HG03521 (cell line): ENCODE measurements at regions not wholly inside any gene's neighbourhood (a gene's known extent, or its start where the extent isn't known, plus 50 kb on each side); places are given as distances from the start of the nearest gene placed in this dataset.

ENCODE experiments used
- ATAC-seq: cut with Tn5 transposase; IDR thresholded peaks from one replicate; pipeline ENCODE4 v1.9.1; 2021; ENCODE audit warnings: mild to moderate bottlenecking, moderate library complexity; ENCODE audit not compliant: unreplicated experiment

- ATAC-seq, result no peak
Observed at GRCh38 chr13:30033681-30034457, 183.5 kb upstream of the UBL3 start.

- ATAC-seq, result no peak
Observed at GRCh38 chr13:30032263-30032662, 181.8 kb upstream of the UBL3 start.

- no peak for ATAC-seq
Observed at GRCh38 chr13:30031488-30031887, 181.1 kb upstream of the UBL3 start.

GRCh38 chr13:30030141-30030750 lies 179.8 kb upstream of the UBL3 start:
- ATAC-seq, result no peak

DNA sequence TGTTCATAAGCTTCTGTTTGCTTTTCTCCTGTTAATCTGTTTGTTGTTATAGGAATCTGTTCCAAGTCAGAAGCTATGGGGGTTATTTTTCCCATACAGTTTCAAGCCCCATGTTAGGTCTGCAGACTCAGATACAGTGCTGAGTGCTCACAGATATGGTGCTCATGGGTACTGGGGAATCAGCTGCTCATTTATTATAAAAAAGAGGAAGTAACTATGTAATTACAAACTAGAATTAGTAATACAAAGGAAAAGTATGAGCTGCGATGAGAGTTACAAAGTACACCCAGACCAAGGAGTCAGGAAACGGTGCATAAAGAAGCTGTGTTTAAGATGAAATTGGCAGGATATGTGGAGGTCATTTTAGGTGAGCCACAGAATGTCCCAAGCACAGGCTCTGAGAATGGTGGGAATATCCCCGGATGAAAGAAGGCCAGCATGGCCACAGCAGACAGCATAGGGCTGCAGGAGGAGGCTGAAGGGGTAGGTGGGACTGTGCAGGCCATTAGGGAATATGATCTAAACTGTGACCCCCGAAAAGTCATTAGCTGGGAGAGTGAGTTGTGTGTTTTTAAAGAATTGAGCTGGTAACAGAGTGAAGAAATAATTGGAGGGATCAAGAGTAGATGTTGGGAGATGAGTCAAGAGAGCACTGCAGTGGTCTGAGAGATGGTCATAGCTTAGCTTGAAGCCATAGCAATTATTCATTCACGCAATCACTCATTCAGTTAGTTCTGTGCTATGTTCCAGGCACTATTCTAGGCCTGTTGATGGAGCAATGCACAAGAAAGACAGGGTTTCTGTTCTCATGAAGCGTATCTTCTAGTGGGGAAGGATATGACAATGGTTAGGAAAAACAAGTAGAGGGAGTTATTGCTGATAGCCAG lies 177.4 kb upstream of the UBL3 start:
- ATAC-seq, result no peak

DNA sequence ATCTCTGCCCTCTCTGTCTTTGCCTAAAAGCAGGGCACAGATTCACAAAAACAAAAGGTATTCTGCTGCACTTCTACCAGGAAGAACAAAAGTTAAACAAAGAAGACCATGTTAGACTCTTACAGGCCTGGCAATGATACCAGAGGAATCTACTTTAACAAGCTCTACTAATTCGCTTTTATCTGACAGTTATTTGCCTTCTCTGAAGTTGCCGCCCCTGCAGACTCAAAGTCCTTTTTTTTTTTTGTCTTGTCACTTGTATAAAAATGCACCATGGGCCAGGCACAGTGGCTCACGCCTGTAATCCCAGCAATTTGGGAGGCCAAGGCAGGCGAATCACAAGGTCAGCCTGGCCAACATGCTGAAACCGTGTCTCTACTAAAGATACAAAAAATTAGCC lies 176.5 kb upstream of the UBL3 start:
- ATAC-seq, result no peak

DNA sequence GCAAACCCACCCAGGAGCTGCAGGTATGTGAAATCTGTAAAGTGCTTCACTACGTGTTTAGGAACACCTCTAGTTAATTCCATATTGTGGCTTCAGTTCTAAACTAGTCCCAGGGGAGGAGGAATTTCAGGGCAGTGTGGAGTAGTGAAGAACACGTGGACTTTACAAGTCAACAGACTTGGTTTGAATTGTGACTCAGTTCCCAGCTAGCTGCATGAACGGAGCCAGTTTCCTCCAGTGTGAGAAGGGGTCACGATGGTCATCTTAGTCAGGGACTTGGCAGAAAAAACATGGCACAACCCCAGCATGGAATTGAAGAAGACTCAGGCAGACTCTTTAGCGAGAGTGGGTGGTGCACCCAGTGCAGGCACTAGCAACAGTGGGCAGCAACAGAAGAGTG lies 175.7 kb upstream of the UBL3 start:
- ATAC-seq, result no peak

GRCh38 chr13:30025351-30025750 lies 174.9 kb upstream of the UBL3 start:
- ATAC-seq, result no peak

GRCh38 chr13:30024125-30024865 lies 173.9 kb upstream of the UBL3 start:
- ATAC-seq, result no peak

- no peak for ATAC-seq
Observed at GRCh38 chr13:30023196-30023895, 172.9 kb upstream of the UBL3 start.

DNA sequence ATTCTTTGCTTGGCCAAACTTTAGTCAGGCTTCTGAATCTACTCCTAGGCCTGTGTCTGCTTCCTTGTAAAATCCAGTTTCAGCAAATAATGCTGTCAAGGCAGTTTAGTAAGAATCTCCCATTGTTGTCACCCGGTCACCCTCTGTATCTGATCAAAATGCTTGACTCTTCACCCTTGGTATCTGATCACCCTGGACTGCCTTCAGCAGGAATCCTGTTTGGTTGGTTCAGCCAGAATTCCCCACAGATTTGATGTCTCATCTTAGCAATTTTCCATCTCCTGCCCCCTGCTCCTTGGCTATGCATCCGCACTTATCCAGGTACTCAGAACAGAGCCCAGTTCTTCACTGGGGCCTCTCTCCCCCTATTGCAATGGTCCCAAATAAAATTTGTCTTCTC lies 172.4 kb upstream of the UBL3 start:
- no peak for ATAC-seq

- ATAC-seq, result no peak
Observed at GRCh38 chr13:30022256-30022655, 171.8 kb upstream of the UBL3 start.

DNA sequence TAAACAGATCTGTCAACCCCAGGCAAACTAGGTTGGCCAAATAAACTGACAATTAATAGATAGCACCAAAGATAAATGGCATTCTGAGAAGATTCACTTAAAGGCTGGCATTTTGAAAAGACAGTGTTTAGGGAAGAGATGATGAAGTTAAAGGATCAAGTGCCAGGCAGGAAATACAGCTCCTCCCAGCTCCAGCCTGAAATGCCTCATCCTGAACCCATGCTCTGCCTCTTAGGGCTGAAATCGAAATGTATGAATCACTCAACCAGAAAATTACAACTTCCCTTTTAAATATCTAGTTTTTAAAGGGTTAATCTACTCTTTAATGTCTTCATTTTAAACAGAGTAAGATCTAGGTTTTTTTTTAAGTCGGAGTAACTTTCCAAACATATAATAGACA lies 171.2 kb upstream of the UBL3 start:
- no peak for ATAC-seq

- ATAC-seq, result no peak
Observed at GRCh38 chr13:30020726-30021312, 170.4 kb upstream of the UBL3 start.

GRCh38 chr13:30019648-30020626 lies 169.5 kb upstream of the UBL3 start:
- no peak for ATAC-seq

GRCh38 chr13:30017880-30018279 lies 167.5 kb upstream of the UBL3 start:
- ATAC-seq, result no peak

DNA sequence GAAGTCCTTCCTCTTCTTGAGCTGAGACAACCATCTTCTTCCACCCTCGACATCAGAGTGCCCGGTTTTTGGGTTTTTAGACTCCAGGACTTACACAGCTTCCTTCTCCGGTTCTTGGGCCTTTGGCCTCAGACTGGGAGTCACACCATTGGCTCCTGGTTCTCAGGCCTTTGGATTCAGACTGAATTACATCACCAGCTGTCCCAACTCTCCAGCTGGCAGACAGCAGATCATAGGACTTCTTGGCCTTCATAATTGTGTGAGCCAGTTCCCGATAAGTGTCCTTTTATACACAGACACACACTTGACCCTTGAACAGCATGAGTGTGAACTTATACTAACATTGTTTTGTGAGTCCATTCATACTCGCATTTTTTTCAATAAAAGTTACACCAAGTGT lies 166.0 kb upstream of the UBL3 start:
- no peak for ATAC-seq

DNA sequence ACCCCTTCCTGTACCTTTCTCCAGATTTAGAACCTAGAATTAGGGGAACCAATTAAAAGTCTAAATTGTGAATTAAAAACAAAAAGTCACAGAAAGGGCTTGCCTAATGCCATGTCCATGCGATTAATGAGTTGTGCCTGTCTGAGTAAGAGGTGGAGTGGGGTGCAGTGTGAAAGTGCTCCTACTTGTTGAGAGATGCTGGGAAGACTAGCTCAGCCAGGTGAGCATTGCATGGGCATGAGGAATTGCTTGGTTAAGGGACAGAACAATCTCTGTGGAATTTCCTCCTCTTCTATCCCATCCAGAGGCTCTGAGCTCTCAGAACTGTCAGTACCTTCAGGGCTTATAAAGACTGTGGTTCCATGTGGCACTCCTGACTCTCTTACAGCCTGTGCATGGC lies 159.0 kb upstream of the UBL3 start:
- no peak for ATAC-seq

GRCh38 chr13:30006246-30006645 lies 155.8 kb upstream of the UBL3 start:
- no peak for ATAC-seq
